ENCODE measurements at regions not wholly inside any gene's neighbourhood (a gene's known extent, or its start where the extent isn't known, plus 50 kb on each side); places are given as distances from the start of the nearest gene placed in this dataset.

DNA sequence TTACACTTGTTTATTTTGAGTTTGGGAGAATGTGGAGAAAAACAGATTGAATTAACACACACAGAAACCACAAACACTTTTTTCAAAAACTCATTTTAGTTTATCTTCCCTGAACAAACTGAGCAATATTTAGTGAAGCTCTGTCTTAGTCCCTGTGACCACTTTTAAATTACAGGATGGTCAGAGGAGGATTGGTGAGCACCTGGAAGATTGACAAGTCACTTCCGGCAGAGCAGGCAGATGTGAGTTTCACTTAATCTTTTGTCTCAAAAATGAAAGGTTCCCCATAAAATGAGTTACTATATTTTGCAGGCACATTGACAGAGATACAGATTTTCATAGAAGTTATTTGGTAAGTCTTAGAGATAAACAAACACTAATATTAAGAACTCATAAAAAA is 970.1 kb downstream of the ADGRL3 start:
- DNase-seq (ENCODE audit: insufficient read length, low spot score) (no peak), FAIRE-seq (no peak)
- TF ChIP-seq POLR2A (IDR thresholded peaks at IDR 0.05; ENCODE audit: low read depth, low read length) (no peak), PAX5 (IDR thresholded peaks at IDR 0.05; ENCODE audit: insufficient read depth, low read length, severe bottlenecking) (no peak), POLR2AphosphoS5 (IDR thresholded peaks at IDR 0.05; ENCODE audit: low read depth, low read length) (no peak), POU2F2 (IDR thresholded peaks at IDR 0.05; ENCODE audit: low read depth, low read length) (no peak), SPI1 (IDR thresholded peaks at IDR 0.05; ENCODE audit: low read depth, low read length) (no peak), TAF1 (IDR thresholded peaks at IDR 0.05; ENCODE audit: low read depth, low read length) (no peak)

DNA sequence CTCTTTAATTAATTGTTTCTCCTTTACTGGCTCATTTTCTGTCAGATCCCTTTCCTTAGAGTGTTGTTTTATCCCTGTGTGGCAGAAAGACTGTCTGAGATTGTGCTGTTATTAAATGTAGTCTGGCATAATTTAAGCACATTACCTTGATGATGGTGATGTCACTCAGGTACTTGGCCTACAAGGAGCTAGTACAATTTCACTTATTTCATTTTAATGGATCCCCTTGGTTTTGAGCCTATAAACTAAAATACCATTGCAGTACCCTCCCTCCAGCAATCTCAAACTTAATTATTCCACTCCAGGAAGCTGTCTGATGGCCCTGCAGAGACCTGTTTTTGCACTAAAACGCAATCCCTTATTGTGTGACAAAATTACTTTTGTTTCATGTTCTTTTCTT is 968.6 kb downstream of the ADGRL3 start:
- FAIRE-seq (no peak), DNase-seq (ENCODE audit: insufficient read length, low spot score) (no peak)
- TF ChIP-seq POU2F2 (IDR thresholded peaks at IDR 0.05; ENCODE audit: low read depth, low read length): no peak
- no peak for TF ChIP-seq TAF1 (IDR thresholded peaks at IDR 0.05; ENCODE audit: low read depth, low read length)
- TF ChIP-seq PAX5 (IDR thresholded peaks at IDR 0.05; ENCODE audit: insufficient read depth, low read length, severe bottlenecking): no peak
- no peak for TF ChIP-seq SPI1 (IDR thresholded peaks at IDR 0.05; ENCODE audit: low read depth, low read length)
- TF ChIP-seq POLR2AphosphoS5 (IDR thresholded peaks at IDR 0.05; ENCODE audit: low read depth, low read length): no peak
- no peak for TF ChIP-seq POLR2A (IDR thresholded peaks at IDR 0.05; ENCODE audit: low read depth, low read length)

DNA sequence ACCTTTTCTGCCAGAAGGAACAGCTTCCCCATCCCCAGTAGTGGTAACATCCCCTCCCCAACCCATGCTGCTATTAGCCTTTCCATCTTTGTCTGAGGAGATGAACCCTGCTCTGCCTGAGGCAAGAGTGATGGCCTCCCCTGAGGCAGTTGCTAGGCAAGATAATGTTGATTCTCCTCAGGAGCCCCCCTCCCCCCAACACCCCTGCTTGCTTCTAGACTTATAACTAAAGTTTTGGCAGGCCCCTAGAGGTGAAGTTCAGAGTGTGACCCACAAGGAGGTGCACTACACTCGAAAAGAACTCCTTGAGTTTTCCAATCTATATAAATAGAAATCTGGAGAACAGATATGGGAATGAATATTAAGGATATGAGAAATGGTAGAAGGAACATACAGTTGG is 962.5 kb downstream of the ADGRL3 start:
- no peak for FAIRE-seq
- no peak for DNase-seq (ENCODE audit: insufficient read length, low spot score)
- TF ChIP-seq POU2F2 (IDR thresholded peaks at IDR 0.05; ENCODE audit: low read depth, low read length) (no peak), SPI1 (IDR thresholded peaks at IDR 0.05; ENCODE audit: low read depth, low read length) (no peak), TAF1 (IDR thresholded peaks at IDR 0.05; ENCODE audit: low read depth, low read length) (no peak), POLR2AphosphoS5 (IDR thresholded peaks at IDR 0.05; ENCODE audit: low read depth, low read length) (no peak), POLR2A (IDR thresholded peaks at IDR 0.05; ENCODE audit: low read depth, low read length) (no peak), PAX5 (IDR thresholded peaks at IDR 0.05; ENCODE audit: insufficient read depth, low read length, severe bottlenecking) (no peak)

- FAIRE-seq: no peak
- DNase-seq (ENCODE audit: insufficient read length, low spot score): no peak
- TF ChIP-seq PAX5 (IDR thresholded peaks at IDR 0.05; ENCODE audit: insufficient read depth, low read length, severe bottlenecking) (no peak), POLR2AphosphoS5 (IDR thresholded peaks at IDR 0.05; ENCODE audit: low read depth, low read length) (no peak), POU2F2 (IDR thresholded peaks at IDR 0.05; ENCODE audit: low read depth, low read length) (no peak), TAF1 (IDR thresholded peaks at IDR 0.05; ENCODE audit: low read depth, low read length) (no peak), SPI1 (IDR thresholded peaks at IDR 0.05; ENCODE audit: low read depth, low read length) (no peak), POLR2A (IDR thresholded peaks at IDR 0.05; ENCODE audit: low read depth, low read length) (no peak)
Observed at GRCh38 chr4:62161446-62161845, 961.3 kb downstream of the ADGRL3 start.

DNA sequence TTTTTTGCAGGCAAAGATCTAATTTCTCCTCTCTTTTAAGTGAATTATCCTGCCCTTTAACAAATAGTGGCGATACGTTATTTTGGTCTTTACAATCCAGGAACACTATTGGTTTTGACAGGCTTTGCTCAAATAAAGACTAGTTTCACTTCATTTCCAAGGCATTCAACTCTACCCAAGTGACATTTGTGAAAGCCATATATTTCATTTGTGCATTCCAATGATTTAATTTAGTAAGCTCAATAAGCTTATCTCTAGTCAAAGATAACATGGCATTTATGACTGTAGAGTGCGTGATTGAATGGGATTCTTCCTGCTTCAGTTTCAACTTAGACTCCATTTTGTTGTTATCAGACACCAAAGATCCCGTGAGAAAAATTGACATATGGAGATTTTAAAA is 959.8 kb downstream of the ADGRL3 start:
- TF ChIP-seq POU2F2 (IDR thresholded peaks at IDR 0.05; ENCODE audit: low read depth, low read length) (no peak), TAF1 (IDR thresholded peaks at IDR 0.05; ENCODE audit: low read depth, low read length) (no peak), POLR2AphosphoS5 (IDR thresholded peaks at IDR 0.05; ENCODE audit: low read depth, low read length) (no peak), PAX5 (IDR thresholded peaks at IDR 0.05; ENCODE audit: insufficient read depth, low read length, severe bottlenecking) (no peak), SPI1 (IDR thresholded peaks at IDR 0.05; ENCODE audit: low read depth, low read length) (no peak), POLR2A (IDR thresholded peaks at IDR 0.05; ENCODE audit: low read depth, low read length) (no peak)
- no peak for DNase-seq (ENCODE audit: insufficient read length, low spot score)
- no peak for FAIRE-seq

DNA sequence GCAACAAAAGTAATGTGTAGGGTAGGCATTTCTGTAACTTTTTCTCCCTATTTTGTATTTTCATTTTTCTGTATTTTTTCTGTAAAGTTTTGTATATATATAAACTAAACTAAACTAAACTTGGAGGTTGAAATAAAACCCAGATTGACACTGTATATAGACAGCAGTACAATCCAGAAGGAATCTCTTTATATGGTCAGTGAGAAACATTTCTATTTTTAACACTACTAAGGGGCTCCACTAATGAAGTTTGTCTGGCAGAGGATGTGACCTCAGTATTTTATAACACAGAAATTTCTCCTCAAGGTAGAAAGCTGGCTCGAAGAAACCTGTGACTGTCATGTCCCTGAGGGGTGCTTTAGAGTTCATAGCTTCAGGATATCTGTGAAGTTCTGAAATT is 959.2 kb downstream of the ADGRL3 start:
- DNase-seq (ENCODE audit: insufficient read length, low spot score): no peak
- no peak for TF ChIP-seq TAF1 (IDR thresholded peaks at IDR 0.05; ENCODE audit: low read depth, low read length)
- no peak for TF ChIP-seq POU2F2 (IDR thresholded peaks at IDR 0.05; ENCODE audit: low read depth, low read length)
- no peak for TF ChIP-seq PAX5 (IDR thresholded peaks at IDR 0.05; ENCODE audit: insufficient read depth, low read length, severe bottlenecking)
- TF ChIP-seq POLR2AphosphoS5 (IDR thresholded peaks at IDR 0.05; ENCODE audit: low read depth, low read length): no peak
- no peak for TF ChIP-seq SPI1 (IDR thresholded peaks at IDR 0.05; ENCODE audit: low read depth, low read length)
- TF ChIP-seq POLR2A (IDR thresholded peaks at IDR 0.05; ENCODE audit: low read depth, low read length): no peak
- no peak for FAIRE-seq

DNA sequence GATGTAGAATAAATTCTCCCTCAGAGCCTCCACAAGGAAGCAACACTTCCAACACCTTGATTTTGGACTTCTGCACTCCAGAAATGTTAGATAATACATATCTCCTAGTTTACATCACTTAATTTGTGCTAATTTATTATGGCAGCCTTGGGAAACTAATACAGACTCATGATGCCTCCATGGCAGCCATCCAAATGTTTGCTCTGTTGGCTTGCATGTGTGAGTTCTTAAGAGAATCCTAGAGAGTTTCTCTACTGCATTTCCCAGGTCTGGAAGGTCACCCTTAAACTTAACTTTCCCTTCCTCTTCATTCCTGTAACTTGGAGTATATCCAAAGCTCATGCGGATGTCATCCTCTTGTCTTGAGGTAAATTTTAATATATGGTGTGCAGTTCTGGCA is 956.1 kb downstream of the ADGRL3 start:
- TF ChIP-seq TAF1 (IDR thresholded peaks at IDR 0.05; ENCODE audit: low read depth, low read length) (no peak), POLR2AphosphoS5 (IDR thresholded peaks at IDR 0.05; ENCODE audit: low read depth, low read length) (no peak), POLR2A (IDR thresholded peaks at IDR 0.05; ENCODE audit: low read depth, low read length) (no peak), SPI1 (IDR thresholded peaks at IDR 0.05; ENCODE audit: low read depth, low read length) (no peak), PAX5 (IDR thresholded peaks at IDR 0.05; ENCODE audit: insufficient read depth, low read length, severe bottlenecking) (no peak), POU2F2 (IDR thresholded peaks at IDR 0.05; ENCODE audit: low read depth, low read length) (no peak)
- FAIRE-seq: no peak
- DNase-seq (ENCODE audit: insufficient read length, low spot score): no peak

GRCh38 chr4:62145276-62145675 is 945.1 kb downstream of the ADGRL3 start:
- FAIRE-seq (no peak), DNase-seq (ENCODE audit: insufficient read length, low spot score) (no peak)
- no peak for TF ChIP-seq POU2F2 (IDR thresholded peaks at IDR 0.05; ENCODE audit: low read depth, low read length)
- TF ChIP-seq TAF1 (IDR thresholded peaks at IDR 0.05; ENCODE audit: low read depth, low read length): no peak
- no peak for TF ChIP-seq POLR2AphosphoS5 (IDR thresholded peaks at IDR 0.05; ENCODE audit: low read depth, low read length)
- no peak for TF ChIP-seq PAX5 (IDR thresholded peaks at IDR 0.05; ENCODE audit: insufficient read depth, low read length, severe bottlenecking)
- TF ChIP-seq POLR2A (IDR thresholded peaks at IDR 0.05; ENCODE audit: low read depth, low read length): no peak
- no peak for TF ChIP-seq SPI1 (IDR thresholded peaks at IDR 0.05; ENCODE audit: low read depth, low read length)

GRCh38 chr4:62144431-62144830 is 944.3 kb downstream of the ADGRL3 start:
- DNase-seq (ENCODE audit: insufficient read length, low spot score): no peak
- TF ChIP-seq PAX5 (IDR thresholded peaks at IDR 0.05; ENCODE audit: insufficient read depth, low read length, severe bottlenecking): no peak
- FAIRE-seq: no peak

- DNase-seq (ENCODE audit: insufficient read length, low spot score) (no peak), FAIRE-seq (no peak)
Observed at GRCh38 chr4:62135565-62136156, 935.5 kb downstream of the ADGRL3 start.

More at GRCh38 chr4:62135565-62136156, 935.5 kb downstream of the ADGRL3 start:
- TF ChIP-seq POLR2A (IDR thresholded peaks at IDR 0.05; ENCODE audit: low read depth, low read length) (no peak), POLR2AphosphoS5 (IDR thresholded peaks at IDR 0.05; ENCODE audit: low read depth, low read length) (no peak), TAF1 (IDR thresholded peaks at IDR 0.05; ENCODE audit: low read depth, low read length) (no peak), SPI1 (IDR thresholded peaks at IDR 0.05; ENCODE audit: low read depth, low read length) (no peak), POU2F2 (IDR thresholded peaks at IDR 0.05; ENCODE audit: low read depth, low read length) (no peak), PAX5 (IDR thresholded peaks at IDR 0.05; ENCODE audit: insufficient read depth, low read length, severe bottlenecking) (no peak)
